NCI-H2029 treated with DMSO at 0.1 percent for 48 hours (cell line): ENCODE measurements at regions not wholly inside any gene's neighbourhood (a gene's known extent, or its start where the extent isn't known, plus 50 kb on each side); places are given as distances from the start of the nearest gene placed in this dataset.
A peak's percentile ranks its signal among the peaks of the same experiment; 100 is the strongest.

ENCODE experiments used
- DNase-seq: peaks from one replicate; lab custom pipeline; 2025; lab: John Stamatoyannopoulos, UW

- no peak for DNase-seq
Measured at GRCh38 chr7:131108212-131108940, 219.3 kb upstream of the MKLN1 start.

DNA sequence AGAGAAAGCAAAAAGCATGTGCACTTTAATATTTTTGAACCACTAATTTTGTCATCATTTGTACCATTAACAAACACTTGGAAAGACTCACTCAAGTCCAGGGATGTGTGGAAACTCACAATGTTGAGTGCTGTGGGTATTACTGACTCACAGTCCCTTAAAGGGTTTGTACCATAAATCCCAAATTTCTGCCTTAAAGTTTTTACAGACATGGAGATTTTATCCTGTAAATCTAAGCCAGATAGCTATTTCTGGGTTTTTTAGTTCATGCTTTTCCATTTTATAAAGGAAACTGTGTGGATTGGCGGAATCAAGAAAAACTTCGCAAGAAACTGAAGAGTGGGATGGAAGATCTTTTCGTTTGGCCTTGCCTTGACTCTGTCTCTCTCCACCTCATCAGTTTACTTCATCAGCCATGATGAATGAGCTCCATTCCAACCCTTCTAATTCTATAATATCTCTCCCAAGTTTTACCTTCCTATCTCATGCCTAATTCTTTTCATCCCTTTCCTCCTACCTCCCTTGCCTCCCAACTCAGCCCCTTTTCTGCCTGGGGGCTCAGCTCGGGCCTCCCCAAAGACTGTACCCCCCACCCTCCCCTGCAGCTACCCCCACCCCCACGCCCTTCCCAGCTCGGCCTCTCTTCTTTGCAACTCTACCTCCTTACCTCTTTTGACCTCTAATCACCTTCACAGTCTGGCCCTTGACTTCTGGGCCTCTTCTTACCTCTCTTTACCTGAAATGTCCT lies 218.5 kb upstream of the MKLN1 start:
- no peak for DNase-seq

- DNase-seq: peak; percentile 39
Measured at GRCh38 chr7:131109759-131110296, 217.8 kb upstream of the MKLN1 start.

- no peak for DNase-seq
Measured at GRCh38 chr7:131110297-131111080, 217.2 kb upstream of the MKLN1 start.

GRCh38 chr7:131111081-131111576 lies 216.5 kb upstream of the MKLN1 start:
- DNase-seq: no peak

GRCh38 chr7:131111792-131112191 lies 215.9 kb upstream of the MKLN1 start:
- no peak for DNase-seq

DNA sequence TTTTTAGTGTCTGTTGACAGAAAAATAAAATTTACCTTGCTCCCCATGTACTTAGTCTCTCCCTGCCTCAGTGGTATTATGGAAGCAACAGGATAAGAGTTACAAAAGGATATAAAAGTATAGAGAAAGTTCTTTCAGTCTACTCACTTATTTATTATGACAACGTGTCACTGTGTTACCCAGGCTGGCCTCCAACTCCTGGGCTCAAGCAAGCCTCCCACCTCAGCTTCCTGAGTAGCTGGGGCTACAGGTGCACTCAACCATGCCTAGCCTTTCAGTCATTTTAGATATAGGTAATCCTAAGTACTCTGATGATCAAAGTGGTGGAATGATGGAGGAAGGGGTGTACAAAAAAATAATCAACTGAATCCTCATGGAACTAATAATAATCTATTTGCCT lies 215.2 kb upstream of the MKLN1 start:
- no peak for DNase-seq

- no peak for DNase-seq
Measured at GRCh38 chr7:131115340-131115739, 212.3 kb upstream of the MKLN1 start.

DNA sequence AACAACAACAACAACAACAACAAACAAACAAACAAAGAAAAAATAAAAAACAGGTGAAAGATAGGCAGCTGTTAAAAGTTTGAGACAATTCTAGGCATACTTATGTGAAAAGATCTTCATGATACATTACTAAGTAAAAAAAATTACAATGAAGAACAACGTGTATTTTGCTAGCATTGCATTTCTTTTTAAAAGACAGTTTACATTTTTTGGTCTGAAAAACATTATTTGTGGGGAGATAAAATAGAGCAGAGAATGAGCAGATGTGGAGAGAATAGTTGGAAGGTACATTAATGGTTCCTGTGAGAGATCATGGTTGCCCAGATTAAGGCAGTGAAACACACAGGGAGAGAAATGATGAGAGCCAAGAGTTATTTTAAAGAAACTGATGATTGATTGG lies 210.2 kb upstream of the MKLN1 start:
- no peak for DNase-seq

GRCh38 chr7:131119381-131119780 lies 208.3 kb upstream of the MKLN1 start:
- no peak for DNase-seq

- DNase-seq: no peak
Measured at GRCh38 chr7:131122394-131122793, 205.3 kb upstream of the MKLN1 start.

- no peak for DNase-seq
Measured at GRCh38 chr7:131124001-131124629, 203.6 kb upstream of the MKLN1 start.

DNA sequence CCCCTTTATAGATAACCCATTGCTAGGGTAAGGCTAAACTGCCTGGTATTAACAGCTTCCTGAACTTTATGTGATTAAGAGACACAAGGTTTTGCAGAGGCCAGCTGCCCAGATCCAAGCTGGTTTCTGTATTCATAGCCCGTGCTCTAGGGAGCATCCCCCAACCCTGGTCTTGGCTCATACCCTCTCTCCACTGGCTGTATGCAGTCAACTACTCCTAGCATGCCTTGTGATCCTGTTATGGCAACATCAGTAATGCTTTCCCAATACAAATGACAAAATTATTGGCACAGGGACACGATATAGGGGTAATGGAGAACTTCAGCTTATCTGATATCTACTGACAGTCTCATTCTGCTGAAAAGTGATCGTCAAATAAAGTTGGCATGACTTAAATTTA lies 202.8 kb upstream of the MKLN1 start:
- no peak for DNase-seq

DNA sequence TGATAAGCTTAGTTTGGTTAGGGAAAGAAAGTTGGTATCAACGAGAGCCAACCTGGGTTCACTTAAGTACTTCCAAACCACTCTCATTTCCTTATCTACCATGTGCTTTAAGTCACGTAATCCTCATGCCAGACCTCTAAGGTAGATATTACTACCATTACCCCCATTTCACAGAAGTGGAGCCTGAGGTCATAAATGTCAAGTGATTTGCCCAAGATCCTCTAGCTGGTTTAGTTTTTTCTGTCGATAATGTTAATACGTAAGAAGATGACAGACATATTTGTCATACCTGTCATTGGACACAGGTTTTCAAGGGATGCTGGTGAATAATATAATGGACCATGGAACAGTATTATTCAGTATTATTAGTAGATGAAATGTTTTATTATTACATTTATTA lies 197.4 kb upstream of the MKLN1 start:
- no peak for DNase-seq

DNA sequence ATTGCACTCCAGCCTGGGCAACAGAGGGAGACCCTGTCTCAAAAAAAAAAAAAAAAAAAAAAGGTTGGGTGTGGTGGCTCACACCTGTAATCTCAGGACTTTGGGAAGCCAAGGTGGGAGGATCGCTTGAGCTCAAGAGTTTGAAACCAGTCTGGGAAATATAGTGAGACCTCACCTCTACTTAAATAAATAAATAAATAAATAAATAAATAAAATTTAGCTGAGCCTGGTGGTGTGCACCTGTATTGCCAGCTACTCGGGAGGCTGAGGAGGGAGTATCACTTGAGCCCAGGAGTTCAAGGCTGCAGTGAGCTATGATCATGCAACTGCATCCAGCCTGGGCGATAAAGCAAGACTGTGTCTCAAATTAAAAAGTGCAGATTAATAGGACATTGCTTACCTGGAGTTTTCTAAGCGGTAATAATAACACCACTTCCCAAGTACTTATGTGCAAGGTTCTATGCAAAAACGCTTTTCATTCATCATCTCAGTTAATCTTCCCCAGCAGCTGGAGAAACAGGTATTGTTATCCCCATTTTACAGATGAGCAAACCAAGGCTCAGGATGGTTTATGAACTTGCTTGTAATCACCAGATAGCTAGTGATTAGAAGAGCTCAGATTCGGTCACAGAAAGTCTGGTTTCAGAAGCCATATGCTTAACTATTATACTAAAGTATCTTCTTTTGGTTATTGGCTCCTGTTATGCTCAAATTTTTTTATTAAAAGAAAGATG lies 196.5 kb upstream of the MKLN1 start:
- no peak for DNase-seq

GRCh38 chr7:131131746-131132431 lies 195.8 kb upstream of the MKLN1 start:
- DNase-seq: no peak

- no peak for DNase-seq
Measured at GRCh38 chr7:131139462-131139861, 188.2 kb upstream of the MKLN1 start.

- no peak for DNase-seq
Measured at GRCh38 chr7:131141443-131141967, 186.2 kb upstream of the MKLN1 start.

GRCh38 chr7:131143869-131144268 lies 183.8 kb upstream of the MKLN1 start:
- no peak for DNase-seq

GRCh38 chr7:131145026-131145425 lies 182.7 kb upstream of the MKLN1 start:
- DNase-seq: no peak
